WTC11 (cell line): ENCODE measurements at regions not wholly inside any gene's neighbourhood (a gene's known extent, or its start where the extent isn't known, plus 50 kb on each side); places are given as distances from the start of the nearest gene placed in this dataset.

Experiments used
- ATAC-seq: fragments of 200-7000 bp; cut with Tn5 transposase; 2 replicates; pipeline ENCODE4 v1.10.0; 2021; ENCODE audit warnings: mild to moderate bottlenecking, moderate library complexity
- CTCF ChIA-PET: fragments of 300-600 bp; sonication (Branson Sonifier 250); formaldehyde crosslinking; loops from one replicate; lab custom pipeline; 2021; ENCODE audit warnings: antibody characterized with exemption; lab: Charles Lee
- POLR2A ChIA-PET: fragments of 350-600 bp; sonication (Branson Sonifier 250); formaldehyde crosslinking; loops from one replicate; lab custom pipeline; 2021; ENCODE audit warnings: antibody characterized with exemption; lab: Charles Lee
- DNase-seq: peaks from one replicate; pipeline ENCODE4 v3.0.0; 2021; ENCODE audit warnings: low spot score
- H3K27ac Mint-ChIP-seq: 2 replicates; pipeline ENCODE4 v1.8.0; 2021; ENCODE audit warnings: mixed read lengths
- H3K27me3 Mint-ChIP-seq: 2 replicates; pipeline ENCODE4 v1.8.0; 2021; ENCODE audit warnings: low read depth, mild to moderate bottlenecking, moderate library complexity, mixed read lengths
- H3K36me3 Mint-ChIP-seq: 2 replicates; pipeline ENCODE4 v1.8.0; 2021; ENCODE audit warnings: mixed read lengths
- H3K4me1 Mint-ChIP-seq: 2 replicates; pipeline ENCODE4 v1.8.0; 2022; ENCODE audit warnings: mixed read lengths
- H3K4me3 Mint-ChIP-seq: 2 replicates; pipeline ENCODE4 v1.8.0; 2021; ENCODE audit warnings: mild to moderate bottlenecking, moderate library complexity, mixed read lengths
- H3K9me3 Mint-ChIP-seq: 2 replicates; pipeline ENCODE4 v1.8.0; 2021; ENCODE audit warnings: mixed read lengths
- CREB1 ChIP-seq: sonication (generic); formaldehyde crosslinking; IDR thresholded peaks from 2 replicates; pipeline ENCODE4 v1.8.0; 2023; ENCODE audit warnings: mild to moderate bottlenecking, missing genetic modification reagents
- ETV6 ChIP-seq: sonication (generic); formaldehyde crosslinking; IDR thresholded peaks from 2 replicates; pipeline ENCODE4 v1.8.1; 2022; ENCODE audit warnings: mild to moderate bottlenecking, missing genetic modification reagents
- JAZF1 ChIP-seq: fragments of 250-450 bp; sonication (Bioruptor Pico); IDR thresholded peaks from 2 replicates; pipeline ENCODE4 v1.9.0; 2021; ENCODE audit warnings: moderate library complexity, mild to moderate bottlenecking, inconsistent platforms
- JUN ChIP-seq: sonication (generic); formaldehyde crosslinking; IDR thresholded peaks from 2 replicates; pipeline ENCODE4 v1.8.0; 2023; ENCODE audit warnings: mild to moderate bottlenecking, missing genetic modification reagents
- NR2C2 ChIP-seq: sonication (generic); formaldehyde crosslinking; IDR thresholded peaks from 2 replicates; pipeline ENCODE4 v1.8.0; 2022; ENCODE audit warnings: mild to moderate bottlenecking, missing genetic modification reagents
- SMAD3 ChIP-seq: sonication (generic); formaldehyde crosslinking; IDR thresholded peaks from 2 replicates; pipeline ENCODE4 v1.8.0; 2022; ENCODE audit warnings: missing genetic modification reagents, mild to moderate bottlenecking, borderline replicate concordance
- SMAD4 ChIP-seq: sonication (generic); formaldehyde crosslinking; IDR thresholded peaks from 2 replicates; pipeline ENCODE4 v1.8.0; 2022; ENCODE audit warnings: mild to moderate bottlenecking, missing genetic modification reagents
- TEAD1 ChIP-seq: sonication (generic); formaldehyde crosslinking; IDR thresholded peaks from 2 replicates; pipeline ENCODE4 v1.8.0; 2022; ENCODE audit warnings: mild to moderate bottlenecking, missing genetic modification reagents
- TF ChIP-seq, protein P1 (sequence below): sonication (generic); formaldehyde crosslinking; IDR thresholded peaks from 2 replicates; pipeline ENCODE4 v1.8.0; 2022; ENCODE audit warnings: mild to moderate bottlenecking, missing genetic modification reagents
- TF ChIP-seq, protein P2 (sequence below): sonication (generic); formaldehyde crosslinking; IDR thresholded peaks from 2 replicates; pipeline ENCODE4 v1.8.1; 2022; ENCODE audit warnings: low read depth, missing genetic modification reagents, borderline replicate concordance
- TF ChIP-seq, protein P3 (sequence below): sonication (generic); formaldehyde crosslinking; IDR thresholded peaks from 2 replicates; pipeline ENCODE4 v1.8.0; 2022; ENCODE audit warnings: missing genetic modification reagents
- TF ChIP-seq, protein P4 (sequence below): fragments of 250-450 bp; sonication (Bioruptor Pico); IDR thresholded peaks from 2 replicates; pipeline ENCODE4 v1.9.0; 2021; ENCODE audit warnings: mild to moderate bottlenecking, borderline replicate concordance
- TF ChIP-seq, protein P5 (sequence below): fragments of 250-450 bp; sonication (Bioruptor Pico); IDR thresholded peaks from 2 replicates; pipeline ENCODE4 v1.9.0; 2021; ENCODE audit warnings: mild to moderate bottlenecking
- TF ChIP-seq, protein P6 (sequence below): sonication (generic); formaldehyde crosslinking; IDR thresholded peaks from 2 replicates; pipeline ENCODE4 v1.8.1; 2023; ENCODE audit warnings: mild to moderate bottlenecking, missing genetic modification reagents

DNA sequence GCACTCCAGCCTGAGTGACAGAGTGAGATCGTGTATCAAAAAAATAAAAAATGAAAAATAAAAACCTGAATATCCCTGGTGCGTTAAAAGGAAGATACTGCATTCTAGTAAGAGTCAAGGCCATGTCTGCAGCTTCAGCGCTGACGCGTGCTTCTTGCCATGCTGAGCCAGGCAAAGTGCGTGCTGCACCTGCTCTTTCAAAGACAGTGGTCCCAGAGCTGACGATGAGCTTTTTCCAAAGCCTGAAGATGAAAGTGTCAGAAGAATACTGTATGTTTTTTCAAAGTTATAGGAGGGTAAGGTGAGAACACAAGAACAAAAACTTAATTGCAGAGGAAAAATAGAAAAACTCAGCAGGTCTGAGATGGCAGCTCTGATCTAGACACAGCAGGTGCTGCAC, 115.1 kb downstream of the RNASET2 start (continued):
- TF ChIP-seq, protein P1, sequence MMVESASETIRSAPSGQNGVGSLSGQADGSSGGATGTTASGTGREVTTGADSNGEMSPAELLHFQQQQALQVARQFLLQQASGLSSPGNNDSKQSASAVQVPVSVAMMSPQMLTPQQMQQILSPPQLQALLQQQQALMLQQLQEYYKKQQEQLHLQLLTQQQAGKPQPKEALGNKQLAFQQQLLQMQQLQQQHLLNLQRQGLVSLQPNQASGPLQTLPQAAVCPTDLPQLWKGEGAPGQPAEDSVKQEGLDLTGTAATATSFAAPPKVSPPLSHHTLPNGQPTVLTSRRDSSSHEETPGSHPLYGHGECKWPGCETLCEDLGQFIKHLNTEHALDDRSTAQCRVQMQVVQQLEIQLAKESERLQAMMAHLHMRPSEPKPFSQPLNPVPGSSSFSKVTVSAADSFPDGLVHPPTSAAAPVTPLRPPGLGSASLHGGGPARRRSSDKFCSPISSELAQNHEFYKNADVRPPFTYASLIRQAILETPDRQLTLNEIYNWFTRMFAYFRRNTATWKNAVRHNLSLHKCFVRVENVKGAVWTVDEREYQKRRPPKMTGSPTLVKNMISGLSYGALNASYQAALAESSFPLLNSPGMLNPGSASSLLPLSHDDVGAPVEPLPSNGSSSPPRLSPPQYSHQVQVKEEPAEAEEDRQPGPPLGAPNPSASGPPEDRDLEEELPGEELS (CRISPR knock-in tag) = no peak
- TF ChIP-seq TEAD1 (CRISPR knock-in tag) (no peak), SMAD4 (no peak)
- TF ChIP-seq, all 79 proteins: peak for 0

DNA sequence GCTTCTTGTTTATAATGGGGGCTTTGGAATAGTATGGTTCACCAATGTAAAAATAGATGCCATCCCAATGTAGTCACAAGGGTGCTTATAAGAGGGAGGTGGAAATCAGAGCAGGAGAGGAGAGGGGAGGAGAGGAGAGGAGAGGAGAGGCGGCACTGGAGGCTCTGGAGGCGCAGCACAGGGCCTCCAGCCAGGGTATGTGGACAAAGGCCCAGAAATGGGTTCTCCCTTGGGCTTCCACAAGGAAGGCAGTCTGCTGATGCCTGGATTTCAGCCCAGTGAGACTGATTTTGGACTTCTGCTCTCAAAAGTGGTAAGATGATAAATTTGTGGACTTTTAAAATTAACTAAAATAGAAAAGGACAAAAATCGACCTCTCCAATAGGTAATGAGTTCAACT, 116.8 kb downstream of the RNASET2 start:
- POLR2A ChIA-PET = no interaction called here
- TF ChIP-seq, protein P2, sequence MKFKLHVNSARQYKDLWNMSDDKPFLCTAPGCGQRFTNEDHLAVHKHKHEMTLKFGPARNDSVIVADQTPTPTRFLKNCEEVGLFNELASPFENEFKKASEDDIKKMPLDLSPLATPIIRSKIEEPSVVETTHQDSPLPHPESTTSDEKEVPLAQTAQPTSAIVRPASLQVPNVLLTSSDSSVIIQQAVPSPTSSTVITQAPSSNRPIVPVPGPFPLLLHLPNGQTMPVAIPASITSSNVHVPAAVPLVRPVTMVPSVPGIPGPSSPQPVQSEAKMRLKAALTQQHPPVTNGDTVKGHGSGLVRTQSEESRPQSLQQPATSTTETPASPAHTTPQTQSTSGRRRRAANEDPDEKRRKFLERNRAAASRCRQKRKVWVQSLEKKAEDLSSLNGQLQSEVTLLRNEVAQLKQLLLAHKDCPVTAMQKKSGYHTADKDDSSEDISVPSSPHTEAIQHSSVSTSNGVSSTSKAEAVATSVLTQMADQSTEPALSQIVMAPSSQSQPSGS (CRISPR knock-in tag) = no peak
- TF ChIP-seq NR2C2 (CRISPR knock-in tag) = no peak
- TF ChIP-seq, all 79 proteins: peak for 0
- Mint-ChIP-seq H3K27me3 (no peaks in the 10 kb centered on the region; the same call in 1 of the 2 replicates), H3K4me1 (peaks cover 3% of the 10 kb centered on the region; the same call in 1 of the 2 replicates), H3K4me3 (no peak overlapping the region), H3K27ac (no peak overlapping the region), H3K36me3 (no peaks in the 10 kb centered on the region), H3K9me3 (peaks cover 14% of the 10 kb centered on the region; the same call in 1 of the 2 replicates)
- DNase-seq (no peak), ATAC-seq (no peak)
- CTCF ChIA-PET = no interaction called here

DNA sequence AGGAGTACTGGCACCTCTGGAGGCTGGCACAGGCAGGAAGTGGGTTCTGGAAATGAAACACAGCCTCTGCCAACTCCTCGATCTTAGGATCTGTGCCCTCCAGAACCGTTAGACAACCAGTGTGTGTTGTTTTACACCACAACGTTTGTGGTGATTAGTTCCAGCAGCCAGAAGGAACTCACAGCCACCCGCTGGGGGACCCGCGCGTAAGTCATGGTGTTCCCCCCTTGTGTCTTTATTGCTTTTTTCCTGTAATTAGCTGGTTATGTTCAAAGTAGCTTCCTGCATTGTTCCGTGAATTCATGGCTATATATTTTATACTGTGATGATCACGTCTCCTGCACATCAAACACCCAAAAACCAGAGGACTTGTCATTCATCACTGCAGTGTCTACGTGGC, 117.4 kb downstream of the RNASET2 start:
- ChIA-PET POLR2A (no interaction called here), CTCF (no interaction called here)
- no peak for TF ChIP-seq SMAD3
- no peak for TF ChIP-seq JUN (CRISPR knock-in tag)
- TF ChIP-seq JAZF1 = no peak
- TF ChIP-seq, protein P3, sequence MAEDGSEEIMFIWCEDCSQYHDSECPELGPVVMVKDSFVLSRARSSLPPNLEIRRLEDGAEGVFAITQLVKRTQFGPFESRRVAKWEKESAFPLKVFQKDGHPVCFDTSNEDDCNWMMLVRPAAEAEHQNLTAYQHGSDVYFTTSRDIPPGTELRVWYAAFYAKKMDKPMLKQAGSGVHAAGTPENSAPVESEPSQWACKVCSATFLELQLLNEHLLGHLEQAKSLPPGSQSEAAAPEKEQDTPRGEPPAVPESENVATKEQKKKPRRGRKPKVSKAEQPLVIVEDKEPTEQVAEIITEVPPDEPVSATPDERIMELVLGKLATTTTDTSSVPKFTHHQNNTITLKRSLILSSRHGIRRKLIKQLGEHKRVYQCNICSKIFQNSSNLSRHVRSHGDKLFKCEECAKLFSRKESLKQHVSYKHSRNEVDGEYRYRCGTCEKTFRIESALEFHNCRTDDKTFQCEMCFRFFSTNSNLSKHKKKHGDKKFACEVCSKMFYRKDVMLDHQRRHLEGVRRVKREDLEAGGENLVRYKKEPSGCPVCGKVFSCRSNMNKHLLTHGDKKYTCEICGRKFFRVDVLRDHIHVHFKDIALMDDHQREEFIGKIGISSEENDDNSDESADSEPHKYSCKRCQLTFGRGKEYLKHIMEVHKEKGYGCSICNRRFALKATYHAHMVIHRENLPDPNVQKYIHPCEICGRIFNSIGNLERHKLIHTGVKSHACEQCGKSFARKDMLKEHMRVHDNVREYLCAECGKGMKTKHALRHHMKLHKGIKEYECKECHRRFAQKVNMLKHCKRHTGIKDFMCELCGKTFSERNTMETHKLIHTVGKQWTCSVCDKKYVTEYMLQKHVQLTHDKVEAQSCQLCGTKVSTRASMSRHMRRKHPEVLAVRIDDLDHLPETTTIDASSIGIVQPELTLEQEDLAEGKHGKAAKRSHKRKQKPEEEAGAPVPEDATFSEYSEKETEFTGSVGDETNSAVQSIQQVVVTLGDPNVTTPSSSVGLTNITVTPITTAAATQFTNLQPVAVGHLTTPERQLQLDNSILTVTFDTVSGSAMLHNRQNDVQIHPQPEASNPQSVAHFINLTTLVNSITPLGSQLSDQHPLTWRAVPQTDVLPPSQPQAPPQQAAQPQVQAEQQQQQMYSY (CRISPR knock-in tag) = no peak
- TF ChIP-seq ETV6 (CRISPR knock-in tag) = no peak
- TF ChIP-seq, protein P4, sequence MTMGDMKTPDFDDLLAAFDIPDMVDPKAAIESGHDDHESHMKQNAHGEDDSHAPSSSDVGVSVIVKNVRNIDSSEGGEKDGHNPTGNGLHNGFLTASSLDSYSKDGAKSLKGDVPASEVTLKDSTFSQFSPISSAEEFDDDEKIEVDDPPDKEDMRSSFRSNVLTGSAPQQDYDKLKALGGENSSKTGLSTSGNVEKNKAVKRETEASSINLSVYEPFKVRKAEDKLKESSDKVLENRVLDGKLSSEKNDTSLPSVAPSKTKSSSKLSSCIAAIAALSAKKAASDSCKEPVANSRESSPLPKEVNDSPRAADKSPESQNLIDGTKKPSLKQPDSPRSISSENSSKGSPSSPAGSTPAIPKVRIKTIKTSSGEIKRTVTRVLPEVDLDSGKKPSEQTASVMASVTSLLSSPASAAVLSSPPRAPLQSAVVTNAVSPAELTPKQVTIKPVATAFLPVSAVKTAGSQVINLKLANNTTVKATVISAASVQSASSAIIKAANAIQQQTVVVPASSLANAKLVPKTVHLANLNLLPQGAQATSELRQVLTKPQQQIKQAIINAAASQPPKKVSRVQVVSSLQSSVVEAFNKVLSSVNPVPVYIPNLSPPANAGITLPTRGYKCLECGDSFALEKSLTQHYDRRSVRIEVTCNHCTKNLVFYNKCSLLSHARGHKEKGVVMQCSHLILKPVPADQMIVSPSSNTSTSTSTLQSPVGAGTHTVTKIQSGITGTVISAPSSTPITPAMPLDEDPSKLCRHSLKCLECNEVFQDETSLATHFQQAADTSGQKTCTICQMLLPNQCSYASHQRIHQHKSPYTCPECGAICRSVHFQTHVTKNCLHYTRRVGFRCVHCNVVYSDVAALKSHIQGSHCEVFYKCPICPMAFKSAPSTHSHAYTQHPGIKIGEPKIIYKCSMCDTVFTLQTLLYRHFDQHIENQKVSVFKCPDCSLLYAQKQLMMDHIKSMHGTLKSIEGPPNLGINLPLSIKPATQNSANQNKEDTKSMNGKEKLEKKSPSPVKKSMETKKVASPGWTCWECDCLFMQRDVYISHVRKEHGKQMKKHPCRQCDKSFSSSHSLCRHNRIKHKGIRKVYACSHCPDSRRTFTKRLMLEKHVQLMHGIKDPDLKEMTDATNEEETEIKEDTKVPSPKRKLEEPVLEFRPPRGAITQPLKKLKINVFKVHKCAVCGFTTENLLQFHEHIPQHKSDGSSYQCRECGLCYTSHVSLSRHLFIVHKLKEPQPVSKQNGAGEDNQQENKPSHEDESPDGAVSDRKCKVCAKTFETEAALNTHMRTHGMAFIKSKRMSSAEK (CRISPR knock-in tag) = no peak
- TF ChIP-seq, protein P1 (CRISPR knock-in tag) = no peak
- TF ChIP-seq, protein P5, sequence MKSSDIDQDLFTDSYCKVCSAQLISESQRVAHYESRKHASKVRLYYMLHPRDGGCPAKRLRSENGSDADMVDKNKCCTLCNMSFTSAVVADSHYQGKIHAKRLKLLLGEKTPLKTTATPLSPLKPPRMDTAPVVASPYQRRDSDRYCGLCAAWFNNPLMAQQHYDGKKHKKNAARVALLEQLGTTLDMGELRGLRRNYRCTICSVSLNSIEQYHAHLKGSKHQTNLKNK (CRISPR knock-in tag) = no peak
- TF ChIP-seq CREB1 = no peak
- TF ChIP-seq, protein P6, sequence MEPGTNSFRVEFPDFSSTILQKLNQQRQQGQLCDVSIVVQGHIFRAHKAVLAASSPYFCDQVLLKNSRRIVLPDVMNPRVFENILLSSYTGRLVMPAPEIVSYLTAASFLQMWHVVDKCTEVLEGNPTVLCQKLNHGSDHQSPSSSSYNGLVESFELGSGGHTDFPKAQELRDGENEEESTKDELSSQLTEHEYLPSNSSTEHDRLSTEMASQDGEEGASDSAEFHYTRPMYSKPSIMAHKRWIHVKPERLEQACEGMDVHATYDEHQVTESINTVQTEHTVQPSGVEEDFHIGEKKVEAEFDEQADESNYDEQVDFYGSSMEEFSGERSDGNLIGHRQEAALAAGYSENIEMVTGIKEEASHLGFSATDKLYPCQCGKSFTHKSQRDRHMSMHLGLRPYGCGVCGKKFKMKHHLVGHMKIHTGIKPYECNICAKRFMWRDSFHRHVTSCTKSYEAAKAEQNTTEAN = no peak
- H3K27me3 Mint-ChIP-seq = no peaks in the 10 kb centered on the region; the same call in 1 of the 2 replicates
- no peaks in the 10 kb centered on the region for H3K36me3 Mint-ChIP-seq
- DNase-seq (no peak), ATAC-seq (no peak)
- H3K9me3 Mint-ChIP-seq = peaks cover 8% of the 10 kb centered on the region; the same call in 1 of the 2 replicates
- no peak overlapping the region for H3K4me3 Mint-ChIP-seq
- H3K4me1 Mint-ChIP-seq = peaks cover 3% of the 10 kb centered on the region; the same call in 1 of the 2 replicates
- H3K27ac Mint-ChIP-seq = no peak overlapping the region
